ENCODE measurements at regions not wholly inside any gene's neighbourhood (a gene's known extent, or its start where the extent isn't known, plus 50 kb on each side); places are given as distances from the start of the nearest gene placed in this dataset.

GRCh38 chr16:76913046-76913445 is 277.9 kb upstream of the MON1B start:
- no peak for DNase-seq

GRCh38 chr16:76926042-76926441 is 264.9 kb upstream of the MON1B start:
- DNase-seq = no peak

- no peak for DNase-seq
Measured at GRCh38 chr16:76926595-76926994, 264.4 kb upstream of the MON1B start.

- no peak for DNase-seq
Measured at GRCh38 chr16:76931186-76931585, 259.8 kb upstream of the MON1B start.

- DNase-seq = peak; percentile 13
Measured at GRCh38 chr16:76932541-76933211, 258.3 kb upstream of the MON1B start.

- DNase-seq = no peak
Measured at GRCh38 chr16:76940251-76940650, 250.7 kb upstream of the MON1B start.

GRCh38 chr16:76941113-76941512 is 249.9 kb upstream of the MON1B start:
- DNase-seq = no peak

- no peak for DNase-seq
Measured at GRCh38 chr16:76942089-76942488, 248.9 kb upstream of the MON1B start.

- no peak for DNase-seq
Measured at GRCh38 chr16:76943921-76944320, 247.1 kb upstream of the MON1B start.

- DNase-seq = peak; percentile 3
Measured at GRCh38 chr16:76946879-76947278, 244.1 kb upstream of the MON1B start.

- no peak for DNase-seq
Measured at GRCh38 chr16:76947749-76948148, 243.2 kb upstream of the MON1B start.

GRCh38 chr16:76955629-76956028 is 235.4 kb upstream of the MON1B start:
- DNase-seq = no peak

- DNase-seq = no peak
Measured at GRCh38 chr16:76956394-76956793, 234.6 kb upstream of the MON1B start.

- no peak for DNase-seq
Measured at GRCh38 chr16:76956841-76957240, 234.1 kb upstream of the MON1B start.

- DNase-seq = no peak
Measured at GRCh38 chr16:76959166-76959565, 231.8 kb upstream of the MON1B start.

GRCh38 chr16:76963614-76964315 is 227.2 kb upstream of the MON1B start:
- DNase-seq = no peak

GRCh38 chr16:76964464-76965154 is 226.4 kb upstream of the MON1B start:
- no peak for DNase-seq

- no peak for DNase-seq
Measured at GRCh38 chr16:76970087-76970744, 220.8 kb upstream of the MON1B start.

GRCh38 chr16:76970745-76971099 is 220.3 kb upstream of the MON1B start:
- DNase-seq = no peak

- DNase-seq = no peak
Measured at GRCh38 chr16:76976101-76976500, 214.9 kb upstream of the MON1B start.

GRCh38 chr16:76976756-76977155 is 214.2 kb upstream of the MON1B start:
- no peak for DNase-seq

GRCh38 chr16:76984196-76984595 is 206.8 kb upstream of the MON1B start:
- DNase-seq = no peak

GRCh38 chr16:76985392-76986045 is 205.5 kb upstream of the MON1B start:
- no peak for DNase-seq

All from inflammatory macrophage treated with lipopolysaccharide for 4 hours (primary cell).